ENCODE measurements at regions not wholly inside any gene's neighbourhood (a gene's known extent, or its start where the extent isn't known, plus 50 kb on each side); places are given as distances from the start of the nearest gene placed in this dataset.

DNA sequence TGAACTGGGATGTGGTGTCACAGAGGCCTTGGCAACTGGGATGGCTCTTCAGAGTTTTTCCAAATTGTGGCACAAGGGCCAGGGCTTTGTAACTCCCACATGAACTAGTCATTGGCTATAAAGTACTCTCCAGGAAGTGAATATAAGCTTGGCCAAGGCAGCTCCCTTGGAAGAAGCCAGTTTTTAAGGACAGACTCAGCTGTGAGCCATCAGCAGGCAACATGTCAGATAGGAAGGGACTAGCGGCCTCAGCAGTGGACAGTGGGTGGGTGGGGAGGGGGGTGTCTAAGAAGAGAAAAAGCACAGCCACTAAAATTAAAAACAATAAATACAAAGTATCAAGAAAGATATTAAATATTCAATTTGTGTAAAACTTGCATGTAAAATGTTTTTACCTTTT is 691.1 kb upstream of the PIK3C3 start:
- TF ChIP-seq, protein P1, sequence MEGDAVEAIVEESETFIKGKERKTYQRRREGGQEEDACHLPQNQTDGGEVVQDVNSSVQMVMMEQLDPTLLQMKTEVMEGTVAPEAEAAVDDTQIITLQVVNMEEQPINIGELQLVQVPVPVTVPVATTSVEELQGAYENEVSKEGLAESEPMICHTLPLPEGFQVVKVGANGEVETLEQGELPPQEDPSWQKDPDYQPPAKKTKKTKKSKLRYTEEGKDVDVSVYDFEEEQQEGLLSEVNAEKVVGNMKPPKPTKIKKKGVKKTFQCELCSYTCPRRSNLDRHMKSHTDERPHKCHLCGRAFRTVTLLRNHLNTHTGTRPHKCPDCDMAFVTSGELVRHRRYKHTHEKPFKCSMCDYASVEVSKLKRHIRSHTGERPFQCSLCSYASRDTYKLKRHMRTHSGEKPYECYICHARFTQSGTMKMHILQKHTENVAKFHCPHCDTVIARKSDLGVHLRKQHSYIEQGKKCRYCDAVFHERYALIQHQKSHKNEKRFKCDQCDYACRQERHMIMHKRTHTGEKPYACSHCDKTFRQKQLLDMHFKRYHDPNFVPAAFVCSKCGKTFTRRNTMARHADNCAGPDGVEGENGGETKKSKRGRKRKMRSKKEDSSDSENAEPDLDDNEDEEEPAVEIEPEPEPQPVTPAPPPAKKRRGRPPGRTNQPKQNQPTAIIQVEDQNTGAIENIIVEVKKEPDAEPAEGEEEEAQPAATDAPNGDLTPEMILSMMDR (IDR thresholded peaks at IDR 0.05; ENCODE audit: extremely low read depth in 1 of 2, insufficient read depth in 1 of 2, low read depth in 1 of 2, low read length in 2 of 2) = no peak
- TF ChIP-seq POLR2A (IDR thresholded peaks at IDR 0.05; ENCODE audit: low read depth, low read length) (no peak), MYC (IDR thresholded peaks at IDR 0.05; ENCODE audit: low read depth, low read length) (no peak), JUN (IDR thresholded peaks at IDR 0.05; ENCODE audit: borderline replicate concordance, insufficient read depth, insufficient read length, low read depth) (no peak), POLR2AphosphoS5 (IDR thresholded peaks at IDR 0.05; ENCODE audit: insufficient read depth, low read depth, low read length) (no peak), EZH2 (IDR thresholded peaks at IDR 0.05; ENCODE audit: borderline replicate concordance, low read depth, low read length, severe bottlenecking) (no peak), MAX (IDR thresholded peaks at IDR 0.05; ENCODE audit: insufficient read depth, insufficient read length) (no peak), FOS (IDR thresholded peaks at IDR 0.05; ENCODE audit: borderline replicate concordance, insufficient read depth, low read length) (no peak)

Data from endothelial cell of umbilical vein (primary cell).